GM15510 (cell line): ENCODE measurements at regions not wholly inside any gene's neighbourhood (a gene's known extent, or its start where the extent isn't known, plus 50 kb on each side); places are given as distances from the start of the nearest gene placed in this dataset.

Experiments used
- POLR2A ChIP-seq: IDR thresholded peaks from 3 replicates; pipeline ENCODE4 v1.6.1; 2011; ENCODE audit warnings: borderline replicate concordance; ENCODE audit not compliant: insufficient read length; ENCODE audit errors: extremely low read depth

- no peak for TF ChIP-seq POLR2A
These were observed 601.2 kb downstream of the PYDC2 start for GRCh38 chr3:192062186-192062585.

GRCh38 chr3:192063570-192063969, 602.6 kb downstream of the PYDC2 start:
- peak; percentile 37 for TF ChIP-seq POLR2A

GRCh38 chr3:192064959-192065358, 604.0 kb downstream of the PYDC2 start:
- no peak for TF ChIP-seq POLR2A

- TF ChIP-seq POLR2A, result no peak
These were observed 607.7 kb downstream of the PYDC2 start for GRCh38 chr3:192068464-192069254.

- no peak for TF ChIP-seq POLR2A
These were observed 617.0 kb downstream of the PYDC2 start for GRCh38 chr3:192077795-192078497.

- no peak for TF ChIP-seq POLR2A
These were observed 618.1 kb downstream of the PYDC2 start for GRCh38 chr3:192079098-192079497.

- no peak for TF ChIP-seq POLR2A
These were observed 619.4 kb downstream of the PYDC2 start for GRCh38 chr3:192080336-192080735.

- TF ChIP-seq POLR2A, result no peak
These were observed 622.0 kb downstream of the PYDC2 start for GRCh38 chr3:192082730-192083660.
